H9 (cell line): ENCODE measurements at regions not wholly inside any gene's neighbourhood (a gene's known extent, or its start where the extent isn't known, plus 50 kb on each side); places are given as distances from the start of the nearest gene placed in this dataset.

Experiments used
- DNase-seq: peaks from one replicate; pipeline ENCODE4 v3.0.0-alpha.2; 2017
- H2AFZ ChIP-seq: one replicate; pipeline ENCODE4 v1.6.1; 2013; ENCODE audit warnings: mild to moderate bottlenecking, low read length, control low read depth, moderate library complexity
- H2AK5ac ChIP-seq: 2 replicates; pipeline ENCODE4 v1.6.1; 2013; ENCODE audit warnings: low read length, control low read depth, mixed read lengths; ENCODE audit not compliant: insufficient read length
- H2BK120ac ChIP-seq: one replicate; pipeline ENCODE4 v1.6.1; 2013; ENCODE audit warnings: low read depth, mild to moderate bottlenecking, low read length, control low read depth, inconsistent platforms; ENCODE audit not compliant: poor library complexity, severe bottlenecking
- H2BK12ac ChIP-seq: 2 replicates; pipeline ENCODE4 v1.6.1; 2013; ENCODE audit warnings: low read length, control low read depth, mixed read lengths, low read depth; ENCODE audit not compliant: insufficient read length
- H2BK15ac ChIP-seq: 2 replicates; pipeline ENCODE4 v1.6.1; 2013; ENCODE audit warnings: low read depth, low read length, control low read depth
- H2BK20ac ChIP-seq: one replicate; pipeline ENCODE4 v1.6.1; 2013; ENCODE audit warnings: low read depth, mild to moderate bottlenecking, low read length, control low read depth, inconsistent platforms; ENCODE audit not compliant: poor library complexity, severe bottlenecking
- H2BK5ac ChIP-seq: 2 replicates; pipeline ENCODE4 v1.6.1; 2013; ENCODE audit warnings: low read length, control low read depth, mixed read lengths; ENCODE audit not compliant: insufficient read length
- H3K14ac ChIP-seq: 2 replicates; pipeline ENCODE4 v1.6.1; 2013; ENCODE audit warnings: low read length, control low read depth; ENCODE audit not compliant: insufficient read depth
- H3K18ac ChIP-seq: 2 replicates; pipeline ENCODE4 v1.6.1; 2013; ENCODE audit warnings: low read depth, mild to moderate bottlenecking, mixed read lengths, low read length, control low read depth; ENCODE audit not compliant: insufficient read length
- H3K23ac ChIP-seq: 2 replicates; pipeline ENCODE4 v1.6.1; 2013; ENCODE audit warnings: low read length, control low read depth, mixed read lengths, low read depth; ENCODE audit not compliant: insufficient read length
- H3K23me2 ChIP-seq: 2 replicates; pipeline ENCODE4 v1.6.1; 2013; ENCODE audit warnings: low read depth, mild to moderate bottlenecking, mixed read lengths, low read length, control low read depth; ENCODE audit not compliant: insufficient read length, poor library complexity, severe bottlenecking
- H3K27ac ChIP-seq: 2 replicates; pipeline ENCODE4 v1.5.1; 2013; ENCODE audit warnings: low read length, control low read depth, mixed read lengths, low read depth; ENCODE audit not compliant: insufficient read length
- H3K27me3 ChIP-seq: 2 replicates; pipeline ENCODE4 v1.6.1; 2013; ENCODE audit warnings: low read length, control low read depth, inconsistent platforms; ENCODE audit not compliant: insufficient read depth
- H3K4ac ChIP-seq: 2 replicates; pipeline ENCODE4 v1.6.1; 2013; ENCODE audit warnings: low read depth, mild to moderate bottlenecking, control low read depth, inconsistent platforms, low read length, moderate library complexity
- H3K4me1 ChIP-seq: 2 replicates; pipeline ENCODE4 v1.6.1; 2013; ENCODE audit warnings: low read length, control low read depth, inconsistent platforms; ENCODE audit not compliant: insufficient read depth
- H3K4me2 ChIP-seq: 2 replicates; pipeline ENCODE4 v1.6.1; 2013; ENCODE audit warnings: low read length, control low read depth, mixed read lengths; ENCODE audit not compliant: insufficient read length, insufficient read depth
- H3K56ac ChIP-seq: 2 replicates; pipeline ENCODE4 v1.6.1; 2013; ENCODE audit warnings: low read depth, mild to moderate bottlenecking, mixed read lengths, low read length, control low read depth; ENCODE audit not compliant: insufficient read length
- H3K79me1 ChIP-seq: 2 replicates; pipeline ENCODE4 v1.6.1; 2013; ENCODE audit warnings: low read depth, mild to moderate bottlenecking, moderate library complexity, low read length, control low read depth, inconsistent platforms; ENCODE audit not compliant: insufficient read depth, poor library complexity, severe bottlenecking
- H3K79me2 ChIP-seq: 2 replicates; pipeline ENCODE4 v1.6.1; 2013; ENCODE audit warnings: low read length, control low read depth, inconsistent platforms; ENCODE audit not compliant: insufficient read depth
- H3K9ac ChIP-seq: 2 replicates; pipeline ENCODE4 v1.6.1; 2013; ENCODE audit warnings: low read length, control low read depth, mixed read lengths; ENCODE audit not compliant: insufficient read length; ENCODE audit errors: extremely low read depth
- H3K9me3 ChIP-seq: one replicate; pipeline ENCODE4 v1.6.1; 2013; ENCODE audit warnings: low read depth, low read length, inconsistent platforms; ENCODE audit not compliant: control insufficient read depth
- H3T11ph ChIP-seq: one replicate; pipeline ENCODE4 v1.6.1; 2013; ENCODE audit warnings: mild to moderate bottlenecking, low read length, control low read depth, inconsistent platforms
- H4K20me1 ChIP-seq: one replicate; pipeline ENCODE4 v1.6.1; 2013; ENCODE audit not compliant: control insufficient read depth, insufficient read length, insufficient read depth
- H4K5ac ChIP-seq: 2 replicates; pipeline ENCODE4 v1.6.1; 2013; ENCODE audit warnings: low read depth, mild to moderate bottlenecking, mixed read lengths, low read length, control low read depth; ENCODE audit not compliant: insufficient read length
- H4K8ac ChIP-seq: replicated peaks from 2 replicates; pipeline ENCODE4 v1.6.1; 2013; ENCODE audit warnings: low read length, control low read depth, mixed read lengths, low read depth; ENCODE audit not compliant: insufficient read length
- H4K91ac ChIP-seq: 2 replicates; pipeline ENCODE4 v1.6.1; 2013; ENCODE audit warnings: low read depth, mild to moderate bottlenecking, moderate library complexity, mixed read lengths, low read length, control low read depth; ENCODE audit not compliant: insufficient read length
- H3K27ac Mint-ChIP-seq, 3 experiments: 2 replicates in 2 of 3; 3 replicates in 1 of 3; pipeline ENCODE4 v1.8.0; 2020 to 2021; ENCODE audit warnings: mixed read lengths in 3 of 3, mild to moderate bottlenecking in 1 of 3, moderate library complexity in 1 of 3
- H3K27me3 Mint-ChIP-seq: 2 replicates; pipeline ENCODE4 v1.8.0; 2021; ENCODE audit warnings: low read depth, mild to moderate bottlenecking, moderate library complexity, mixed read lengths
- H3K36me3 Mint-ChIP-seq, 3 experiments: 2 replicates in 2 of 3; 3 replicates in 1 of 3; pipeline ENCODE4 v1.8.0; 2020 to 2021; ENCODE audit warnings: low read depth in 3 of 3, mixed read lengths in 3 of 3; ENCODE audit not compliant: insufficient read depth in 1 of 3
- H3K4me1 Mint-ChIP-seq, 2 experiments: 2 replicates each; pipeline ENCODE4 v1.8.0; 2020; ENCODE audit warnings: mixed read lengths in 2 of 2
- H3K4me3 Mint-ChIP-seq, 2 experiments: 2 replicates in 1 of 2; 3 replicates in 1 of 2; pipeline ENCODE4 v1.8.0; 2020 to 2021; ENCODE audit warnings: mild to moderate bottlenecking in 2 of 2, mixed read lengths in 2 of 2, moderate library complexity in 1 of 2
- H3K9me3 Mint-ChIP-seq, 2 experiments: 2 replicates in 1 of 2; 3 replicates in 1 of 2; pipeline ENCODE4 v1.8.0; 2020; ENCODE audit warnings: mild to moderate bottlenecking in 2 of 2, mixed read lengths in 2 of 2, moderate library complexity in 1 of 2
- CTCF ChIP-seq: fragments of 200-600 bp; sonication (generic); conservative IDR thresholded peaks from 3 replicates; pipeline ENCODE4 v1.8.0; 2021; ENCODE audit warnings: antibody characterized with exemption, mild to moderate bottlenecking
- WGBS: extraction: QIAGEN DNeasy Blood & Tissue Kit; methylation state at CpG from one replicate; pipeline ENCODE4 v1.1.7; 2013; ENCODE audit warnings: missing lambda C conversion rate, low lambda C conversion rate, mixed read lengths; ENCODE audit not compliant: insufficient read length; ENCODE audit errors: extremely low coverage; 5-methylcytosine and 5-hydroxymethylcytosine counted together

- Histone ChIP-seq H2BK5ac (no peak overlapping the region), H3K79me2 (no peaks in the 10 kb centered on the region), H3K27me3 (no peaks in the 10 kb centered on the region), H3K4ac (no peak overlapping the region), H3K4me2 (no peak overlapping the region), H2BK20ac (no peak overlapping the region), H3K14ac (no peak overlapping the region), H4K8ac (no peak overlapping the region), H2AFZ (no peak overlapping the region), H3K23ac (no peak overlapping the region), H4K5ac (no peak overlapping the region), H3K4me1 (no peaks in the 10 kb centered on the region), H2BK120ac (no peak overlapping the region), H4K20me1 (no peaks in the 10 kb centered on the region), H3K27ac (no peak overlapping the region), H3K79me1 (no peaks in the 10 kb centered on the region), H3K9me3 (no peaks in the 10 kb centered on the region), H3K23me2 (no peaks in the 10 kb centered on the region), H3K9ac (no peak overlapping the region), H2BK15ac (no peak overlapping the region), H3T11ph (no peak overlapping the region), H2AK5ac (no peak overlapping the region), H3K18ac (no peak overlapping the region), H3K56ac (no peak overlapping the region), H4K91ac (no peak overlapping the region), H2BK12ac (no peak overlapping the region)
- Mint-ChIP-seq H3K4me3 (no peak overlapping the region), H3K4me1 (no peaks in the 10 kb centered on the region), H3K27me3 (no peaks in the 10 kb centered on the region), H3K27ac (no peak overlapping the region), H3K9me3 (no peaks in the 10 kb centered on the region), H3K36me3 (no peaks in the 10 kb centered on the region)
- no CpG with 5 or more reads among the region's 2 CpGs for WGBS
- TF ChIP-seq CTCF: no peak
- DNase-seq: no peak
Measured at GRCh38 chr1:219358080-219358479, 184.4 kb downstream of the LYPLAL1 start.
